Dedifferentiated amniotic fluid mesenchymal stem cell (primary cell): ENCODE measurements at regions not wholly inside any gene's neighbourhood (a gene's known extent, or its start where the extent isn't known, plus 50 kb on each side); places are given as distances from the start of the nearest gene placed in this dataset.
"Not testable (repeated sequence)": the region's sequence is repeated elsewhere in the genome, so short reads cannot be mapped to it uniquely, and the experiment has no call there.

ENCODE experiments used
- DNase-seq: peaks from one replicate; pipeline ENCODE4 v3.0.0-alpha.2; 2016; ENCODE audit errors: extremely low spot score

GRCh38 chr13:22964245-22964966 is 216.4 kb upstream of the SGCG start:
- no peak for DNase-seq

GRCh38 chr13:22965011-22965857 is 215.5 kb upstream of the SGCG start:
- DNase-seq: not testable (repeated sequence)

- not testable (repeated sequence) for DNase-seq
These were observed 214.9 kb upstream of the SGCG start for GRCh38 chr13:22965858-22966239.

- not testable (repeated sequence) for DNase-seq
These were observed 214.0 kb upstream of the SGCG start for GRCh38 chr13:22966753-22967152.

GRCh38 chr13:22967669-22968068 is 213.1 kb upstream of the SGCG start:
- no peak for DNase-seq

GRCh38 chr13:22979952-22980351 is 200.8 kb upstream of the SGCG start:
- DNase-seq: no peak

- no peak for DNase-seq
These were observed 199.8 kb upstream of the SGCG start for GRCh38 chr13:22980936-22981335.

- DNase-seq: no peak
These were observed 187.6 kb upstream of the SGCG start for GRCh38 chr13:22993148-22993547.

GRCh38 chr13:23003446-23003845 is 177.3 kb upstream of the SGCG start:
- no peak for DNase-seq

GRCh38 chr13:23007426-23007825 is 173.4 kb upstream of the SGCG start:
- DNase-seq: no peak

- no peak for DNase-seq
These were observed 162.6 kb upstream of the SGCG start for GRCh38 chr13:23018143-23018542.

GRCh38 chr13:23020246-23020843 is 160.4 kb upstream of the SGCG start:
- no peak for DNase-seq

- DNase-seq: no peak
These were observed 158.9 kb upstream of the SGCG start for GRCh38 chr13:23021906-23022305.

GRCh38 chr13:23022704-23023103 is 158.1 kb upstream of the SGCG start:
- no peak for DNase-seq

- DNase-seq: no peak
These were observed 154.7 kb upstream of the SGCG start for GRCh38 chr13:23025864-23026608.

- DNase-seq: no peak
These were observed 141.4 kb upstream of the SGCG start for GRCh38 chr13:23039266-23039935.

- no peak for DNase-seq
These were observed 138.6 kb upstream of the SGCG start for GRCh38 chr13:23042181-23042580.

- no peak for DNase-seq
These were observed 135.9 kb upstream of the SGCG start for GRCh38 chr13:23044906-23045305.

- no peak for DNase-seq
These were observed 130.7 kb upstream of the SGCG start for GRCh38 chr13:23050126-23050525.

- DNase-seq: not testable (repeated sequence)
These were observed 127.1 kb upstream of the SGCG start for GRCh38 chr13:23053711-23054110.

- DNase-seq: no peak
These were observed 121.6 kb upstream of the SGCG start for GRCh38 chr13:23059173-23059572.
